GM18499 (cell line): ENCODE measurements at regions not wholly inside any gene's neighbourhood (a gene's known extent, or its start where the extent isn't known, plus 50 kb on each side); places are given as distances from the start of the nearest gene placed in this dataset.

Source experiments
- ATAC-seq: cut with Tn5 transposase; IDR thresholded peaks from one replicate; pipeline ENCODE4 v1.9.1; 2021; ENCODE audit warnings: moderate number of reproducible peaks; ENCODE audit not compliant: insufficient read depth, unreplicated experiment

- no peak for ATAC-seq
Measured at GRCh38 chr13:40292536-40292935, 373.9 kb downstream of the FOXO1 start.

GRCh38 chr13:40302351-40302750, 364.1 kb downstream of the FOXO1 start:
- no peak for ATAC-seq

- ATAC-seq: no peak
Measured at GRCh38 chr13:40304391-40304790, 362.1 kb downstream of the FOXO1 start.

- ATAC-seq: no peak
Measured at GRCh38 chr13:40306817-40307216, 359.6 kb downstream of the FOXO1 start.

DNA sequence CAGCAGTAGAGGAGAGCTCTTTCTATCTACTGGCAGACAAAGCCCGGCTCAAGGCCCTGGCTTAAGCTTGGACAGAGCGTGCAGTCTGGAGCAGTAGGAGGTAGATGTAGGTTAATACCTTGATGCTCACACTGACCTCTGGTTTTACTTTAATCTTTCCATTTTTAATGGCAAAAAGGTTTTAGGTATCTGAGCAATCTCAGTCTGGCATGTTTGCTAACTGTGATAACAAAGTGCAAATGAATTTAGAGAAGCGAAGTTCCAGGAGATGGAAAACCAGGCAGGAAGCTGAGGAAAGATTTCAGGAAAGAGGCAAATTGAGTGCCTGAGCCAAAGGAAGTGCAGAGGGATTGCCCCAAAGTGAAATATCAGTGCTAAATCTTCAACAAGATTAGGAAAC, 356.6 kb downstream of the FOXO1 start:
- no peak for ATAC-seq

- no peak for ATAC-seq
Measured at GRCh38 chr13:40311356-40312101, 354.9 kb downstream of the FOXO1 start.

DNA sequence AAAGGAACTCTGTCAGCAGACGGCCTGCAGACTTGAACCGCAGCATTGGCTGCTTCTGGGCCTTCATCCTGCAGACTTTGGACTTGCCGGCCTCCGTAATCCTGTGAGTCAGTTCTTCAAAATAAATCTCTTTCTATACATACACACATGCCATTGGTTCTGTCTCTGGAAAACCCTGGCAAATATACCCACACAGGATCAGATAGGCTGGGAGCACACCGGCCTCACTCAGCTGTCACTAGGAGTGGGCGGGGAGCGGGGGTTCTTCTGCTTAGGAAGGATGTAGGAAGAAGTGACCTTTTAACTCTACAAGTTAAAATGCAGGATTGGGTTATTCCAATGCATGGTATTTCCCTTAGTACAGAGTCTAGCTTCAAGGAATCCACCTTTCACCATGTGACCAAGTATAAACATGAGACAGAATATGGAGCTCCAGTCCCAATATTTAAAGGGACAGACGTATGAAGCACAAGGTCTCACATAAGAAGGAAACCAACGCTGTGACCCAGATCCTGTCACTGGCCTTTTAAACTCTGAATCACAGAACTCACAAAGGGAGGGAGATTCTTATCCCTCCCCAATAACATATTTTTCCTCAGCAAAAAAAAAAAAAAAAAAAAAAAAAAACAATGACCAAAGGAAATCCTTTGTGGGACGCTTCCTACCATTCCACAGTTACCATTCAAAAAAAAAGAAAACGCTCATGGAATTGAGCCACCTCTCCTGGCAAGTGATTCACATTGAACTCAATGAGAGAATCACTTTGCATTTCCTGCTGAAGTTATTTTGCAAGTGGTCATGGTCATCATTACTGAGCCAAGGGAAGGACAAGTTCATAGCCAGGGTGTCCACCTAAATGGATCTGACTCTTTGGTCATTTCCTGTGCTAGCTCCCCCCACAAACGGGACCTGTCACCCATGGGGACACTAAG, 352.9 kb downstream of the FOXO1 start:
- no peak for ATAC-seq

- no peak for ATAC-seq
Measured at GRCh38 chr13:40315416-40316064, 350.9 kb downstream of the FOXO1 start.

- ATAC-seq: no peak
Measured at GRCh38 chr13:40316301-40316700, 350.1 kb downstream of the FOXO1 start.

- ATAC-seq: no peak
Measured at GRCh38 chr13:40317980-40318327, 348.5 kb downstream of the FOXO1 start.

DNA sequence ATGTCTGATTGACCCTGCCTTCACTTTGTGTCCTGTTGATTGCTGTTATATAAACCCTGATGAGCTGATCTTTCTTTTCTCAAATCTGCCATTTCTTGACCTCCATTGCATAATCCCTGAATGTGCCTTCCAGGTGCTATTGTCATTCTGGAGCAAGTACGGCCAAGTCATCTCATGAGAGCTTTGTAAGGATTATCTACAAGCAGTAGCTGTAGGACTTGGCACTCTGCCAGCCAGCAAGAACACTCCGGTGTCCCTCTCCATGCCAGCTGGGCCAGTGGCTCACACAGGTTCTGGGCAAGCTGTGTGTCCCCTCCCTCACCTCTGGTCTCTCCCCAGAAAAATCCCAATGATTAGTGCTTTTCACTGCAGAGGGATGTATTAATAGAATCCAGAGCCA, 348.1 kb downstream of the FOXO1 start:
- ATAC-seq: no peak

- no peak for ATAC-seq
Measured at GRCh38 chr13:40319699-40320579, 346.5 kb downstream of the FOXO1 start.

GRCh38 chr13:40328091-40328490, 338.4 kb downstream of the FOXO1 start:
- no peak for ATAC-seq

GRCh38 chr13:40329781-40330485, 336.5 kb downstream of the FOXO1 start:
- ATAC-seq: no peak

GRCh38 chr13:40330950-40331349, 335.5 kb downstream of the FOXO1 start:
- ATAC-seq: no peak

GRCh38 chr13:40331802-40332201, 334.6 kb downstream of the FOXO1 start:
- no peak for ATAC-seq

DNA sequence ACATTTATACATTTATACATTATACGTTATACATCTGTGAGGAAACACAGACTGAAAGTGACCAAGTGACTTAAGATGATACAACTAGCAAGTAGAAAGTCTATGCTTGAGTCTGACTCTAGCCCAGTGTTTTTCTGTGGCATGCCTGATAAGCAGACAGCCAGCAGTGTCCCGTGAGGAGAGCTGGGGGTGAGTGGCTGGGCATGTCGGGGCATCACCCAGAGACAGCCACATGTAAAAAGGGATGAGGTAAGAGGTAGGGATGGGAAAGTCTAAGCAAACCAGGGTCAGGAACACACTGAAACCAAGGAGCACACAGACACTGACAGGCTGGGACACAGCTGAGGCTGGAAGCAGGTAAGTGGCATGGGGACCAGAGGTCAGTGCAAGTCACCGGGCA, 333.2 kb downstream of the FOXO1 start:
- ATAC-seq: no peak

- no peak for ATAC-seq
Measured at GRCh38 chr13:40334031-40334430, 332.4 kb downstream of the FOXO1 start.

DNA sequence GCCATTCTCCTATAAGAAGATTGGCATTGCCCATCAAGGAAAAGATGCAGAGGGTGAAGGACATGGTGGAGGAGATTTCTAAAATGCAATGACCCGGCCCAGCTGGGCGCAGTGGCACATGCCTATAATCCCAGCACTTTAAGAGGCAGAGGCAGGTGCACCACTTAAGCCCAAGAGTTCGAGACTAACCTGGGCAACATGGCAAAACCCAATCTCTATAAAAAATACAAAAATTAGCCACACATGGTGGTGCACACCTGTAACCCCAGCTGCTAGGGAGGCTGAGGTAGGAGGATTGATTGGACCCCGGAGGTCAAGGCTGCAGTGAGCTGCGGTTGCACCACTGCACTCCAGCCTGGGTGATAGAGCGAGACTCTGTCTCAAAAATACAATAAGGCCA, 331.8 kb downstream of the FOXO1 start:
- no peak for ATAC-seq
